H9 (cell line): ENCODE measurements at regions not wholly inside any gene's neighbourhood (a gene's known extent, or its start where the extent isn't known, plus 50 kb on each side); places are given as distances from the start of the nearest gene placed in this dataset.

Experiments used
- DNase-seq: peaks from one replicate; pipeline ENCODE4 v3.0.0-alpha.2; 2017
- H2AFZ ChIP-seq: one replicate; pipeline ENCODE4 v1.6.1; 2013; ENCODE audit warnings: mild to moderate bottlenecking, low read length, control low read depth, moderate library complexity
- H2AK5ac ChIP-seq: 2 replicates; pipeline ENCODE4 v1.6.1; 2013; ENCODE audit warnings: low read length, control low read depth, mixed read lengths; ENCODE audit not compliant: insufficient read length
- H2BK120ac ChIP-seq: one replicate; pipeline ENCODE4 v1.6.1; 2013; ENCODE audit warnings: low read depth, mild to moderate bottlenecking, low read length, control low read depth, inconsistent platforms; ENCODE audit not compliant: poor library complexity, severe bottlenecking
- H2BK12ac ChIP-seq: 2 replicates; pipeline ENCODE4 v1.6.1; 2013; ENCODE audit warnings: low read length, control low read depth, mixed read lengths, low read depth; ENCODE audit not compliant: insufficient read length
- H2BK15ac ChIP-seq: 2 replicates; pipeline ENCODE4 v1.6.1; 2013; ENCODE audit warnings: low read depth, low read length, control low read depth
- H2BK20ac ChIP-seq: one replicate; pipeline ENCODE4 v1.6.1; 2013; ENCODE audit warnings: low read depth, mild to moderate bottlenecking, low read length, control low read depth, inconsistent platforms; ENCODE audit not compliant: poor library complexity, severe bottlenecking
- H2BK5ac ChIP-seq: 2 replicates; pipeline ENCODE4 v1.6.1; 2013; ENCODE audit warnings: low read length, control low read depth, mixed read lengths; ENCODE audit not compliant: insufficient read length
- H3K14ac ChIP-seq: 2 replicates; pipeline ENCODE4 v1.6.1; 2013; ENCODE audit warnings: low read length, control low read depth; ENCODE audit not compliant: insufficient read depth
- H3K18ac ChIP-seq: 2 replicates; pipeline ENCODE4 v1.6.1; 2013; ENCODE audit warnings: low read depth, mild to moderate bottlenecking, mixed read lengths, low read length, control low read depth; ENCODE audit not compliant: insufficient read length
- H3K23ac ChIP-seq: 2 replicates; pipeline ENCODE4 v1.6.1; 2013; ENCODE audit warnings: low read length, control low read depth, mixed read lengths, low read depth; ENCODE audit not compliant: insufficient read length
- H3K23me2 ChIP-seq: 2 replicates; pipeline ENCODE4 v1.6.1; 2013; ENCODE audit warnings: low read depth, mild to moderate bottlenecking, mixed read lengths, low read length, control low read depth; ENCODE audit not compliant: insufficient read length, poor library complexity, severe bottlenecking
- H3K27ac ChIP-seq: 2 replicates; pipeline ENCODE4 v1.5.1; 2013; ENCODE audit warnings: low read length, control low read depth, mixed read lengths, low read depth; ENCODE audit not compliant: insufficient read length
- H3K27me3 ChIP-seq: 2 replicates; pipeline ENCODE4 v1.6.1; 2013; ENCODE audit warnings: low read length, control low read depth, inconsistent platforms; ENCODE audit not compliant: insufficient read depth
- H3K4ac ChIP-seq: 2 replicates; pipeline ENCODE4 v1.6.1; 2013; ENCODE audit warnings: low read depth, mild to moderate bottlenecking, control low read depth, inconsistent platforms, low read length, moderate library complexity
- H3K4me1 ChIP-seq: 2 replicates; pipeline ENCODE4 v1.6.1; 2013; ENCODE audit warnings: low read length, control low read depth, inconsistent platforms; ENCODE audit not compliant: insufficient read depth
- H3K4me2 ChIP-seq: 2 replicates; pipeline ENCODE4 v1.6.1; 2013; ENCODE audit warnings: low read length, control low read depth, mixed read lengths; ENCODE audit not compliant: insufficient read length, insufficient read depth
- H3K56ac ChIP-seq: 2 replicates; pipeline ENCODE4 v1.6.1; 2013; ENCODE audit warnings: low read depth, mild to moderate bottlenecking, mixed read lengths, low read length, control low read depth; ENCODE audit not compliant: insufficient read length
- H3K79me1 ChIP-seq: 2 replicates; pipeline ENCODE4 v1.6.1; 2013; ENCODE audit warnings: low read depth, mild to moderate bottlenecking, moderate library complexity, low read length, control low read depth, inconsistent platforms; ENCODE audit not compliant: insufficient read depth, poor library complexity, severe bottlenecking
- H3K79me2 ChIP-seq: 2 replicates; pipeline ENCODE4 v1.6.1; 2013; ENCODE audit warnings: low read length, control low read depth, inconsistent platforms; ENCODE audit not compliant: insufficient read depth
- H3K9ac ChIP-seq: 2 replicates; pipeline ENCODE4 v1.6.1; 2013; ENCODE audit warnings: low read length, control low read depth, mixed read lengths; ENCODE audit not compliant: insufficient read length; ENCODE audit errors: extremely low read depth
- H3K9me3 ChIP-seq: one replicate; pipeline ENCODE4 v1.6.1; 2013; ENCODE audit warnings: low read depth, low read length, inconsistent platforms; ENCODE audit not compliant: control insufficient read depth
- H3T11ph ChIP-seq: one replicate; pipeline ENCODE4 v1.6.1; 2013; ENCODE audit warnings: mild to moderate bottlenecking, low read length, control low read depth, inconsistent platforms
- H4K20me1 ChIP-seq: one replicate; pipeline ENCODE4 v1.6.1; 2013; ENCODE audit not compliant: control insufficient read depth, insufficient read length, insufficient read depth
- H4K5ac ChIP-seq: 2 replicates; pipeline ENCODE4 v1.6.1; 2013; ENCODE audit warnings: low read depth, mild to moderate bottlenecking, mixed read lengths, low read length, control low read depth; ENCODE audit not compliant: insufficient read length
- H4K8ac ChIP-seq: replicated peaks from 2 replicates; pipeline ENCODE4 v1.6.1; 2013; ENCODE audit warnings: low read length, control low read depth, mixed read lengths, low read depth; ENCODE audit not compliant: insufficient read length
- H4K91ac ChIP-seq: 2 replicates; pipeline ENCODE4 v1.6.1; 2013; ENCODE audit warnings: low read depth, mild to moderate bottlenecking, moderate library complexity, mixed read lengths, low read length, control low read depth; ENCODE audit not compliant: insufficient read length
- H3K27ac Mint-ChIP-seq, 3 experiments: 2 replicates in 2 of 3; 3 replicates in 1 of 3; pipeline ENCODE4 v1.8.0; 2020 to 2021; ENCODE audit warnings: mixed read lengths in 3 of 3, mild to moderate bottlenecking in 1 of 3, moderate library complexity in 1 of 3
- H3K27me3 Mint-ChIP-seq: 2 replicates; pipeline ENCODE4 v1.8.0; 2021; ENCODE audit warnings: low read depth, mild to moderate bottlenecking, moderate library complexity, mixed read lengths
- H3K36me3 Mint-ChIP-seq, 3 experiments: 2 replicates in 2 of 3; 3 replicates in 1 of 3; pipeline ENCODE4 v1.8.0; 2020 to 2021; ENCODE audit warnings: low read depth in 3 of 3, mixed read lengths in 3 of 3; ENCODE audit not compliant: insufficient read depth in 1 of 3
- H3K4me1 Mint-ChIP-seq, 2 experiments: 2 replicates each; pipeline ENCODE4 v1.8.0; 2020; ENCODE audit warnings: mixed read lengths in 2 of 2
- H3K4me3 Mint-ChIP-seq, 2 experiments: 2 replicates in 1 of 2; 3 replicates in 1 of 2; pipeline ENCODE4 v1.8.0; 2020 to 2021; ENCODE audit warnings: mild to moderate bottlenecking in 2 of 2, mixed read lengths in 2 of 2, moderate library complexity in 1 of 2
- H3K9me3 Mint-ChIP-seq, 2 experiments: 2 replicates in 1 of 2; 3 replicates in 1 of 2; pipeline ENCODE4 v1.8.0; 2020; ENCODE audit warnings: mild to moderate bottlenecking in 2 of 2, mixed read lengths in 2 of 2, moderate library complexity in 1 of 2
- CTCF ChIP-seq: fragments of 200-600 bp; sonication (generic); conservative IDR thresholded peaks from 3 replicates; pipeline ENCODE4 v1.8.0; 2021; ENCODE audit warnings: antibody characterized with exemption, mild to moderate bottlenecking
- WGBS: extraction: QIAGEN DNeasy Blood & Tissue Kit; methylation state at CpG from one replicate; pipeline ENCODE4 v1.1.7; 2013; ENCODE audit warnings: missing lambda C conversion rate, low lambda C conversion rate, mixed read lengths; ENCODE audit not compliant: insufficient read length; ENCODE audit errors: extremely low coverage; 5-methylcytosine and 5-hydroxymethylcytosine counted together

- Histone ChIP-seq H3K27ac (no peak overlapping the region), H3K56ac (no peak overlapping the region), H2AK5ac (no peak overlapping the region), H2BK12ac (no peak overlapping the region), H3K23ac (no peak overlapping the region), H2AFZ (no peak overlapping the region), H3K9me3 (peaks cover 11% of the 10 kb centered on the region), H4K20me1 (no peaks in the 10 kb centered on the region), H3K27me3 (no peaks in the 10 kb centered on the region), H3K9ac (no peak overlapping the region), H4K91ac (no peak overlapping the region), H3K79me2 (no peaks in the 10 kb centered on the region), H3K14ac (no peak overlapping the region), H2BK5ac (no peak overlapping the region), H2BK15ac (no peak overlapping the region), H3T11ph (no peak overlapping the region), H3K18ac (no peak overlapping the region), H3K4me1 (no peaks in the 10 kb centered on the region), H3K4ac (no peak overlapping the region), H4K8ac (no peak overlapping the region), H2BK20ac (no peak overlapping the region), H3K4me2 (no peak overlapping the region), H3K23me2 (no peaks in the 10 kb centered on the region), H3K79me1 (no peaks in the 10 kb centered on the region), H4K5ac (no peak overlapping the region), H2BK120ac (no peak overlapping the region)
- H3K27me3 Mint-ChIP-seq = peaks cover 10% of the 10 kb centered on the region
- no peak for DNase-seq
- no peak for TF ChIP-seq CTCF
- H3K4me1 Mint-ChIP-seq = no peaks in the 10 kb centered on the region
- H3K27ac Mint-ChIP-seq = no peak overlapping the region
- H3K9me3 Mint-ChIP-seq = peaks cover 14% of the 10 kb centered on the region in 2 experiments
- no CpG with 5 or more reads among the region's 1 CpG for WGBS
- no peak overlapping the region for H3K4me3 Mint-ChIP-seq
- H3K36me3 Mint-ChIP-seq = peaks cover 0 to 9% (median 4%) of the 10 kb centered on the region in 3 experiments; a peak in 5 of 7 replicates
Observed at GRCh38 chr2:129580001-129580400, 399.5 kb upstream of the RAB6C start.
